Transverse colon (tissue), 4 donors: ENCODE measurements at regions not wholly inside any gene's neighbourhood (a gene's known extent, or its start where the extent isn't known, plus 50 kb on each side); places are given as distances from the start of the nearest gene placed in this dataset.

Experiments
- DNase-seq: peaks from one replicate; pipeline ENCODE4 v3.0.0-alpha.2; 2019
- H3K27ac ChIP-seq, 4 donors: fragments of 200-600 bp; sonication (generic); 2 replicates each; pipeline ENCODE4 v1.5.1; 2016 to 2018; ENCODE audit warnings: inconsistent platforms in 4 of 4
- H3K27me3 ChIP-seq: fragments of 200-600 bp; sonication (generic); 2 replicates; pipeline ENCODE4 v1.5.1; 2017; ENCODE audit warnings: inconsistent platforms
- H3K36me3 ChIP-seq, 4 donors: fragments of 200-600 bp; sonication (generic); 2 replicates each; pipeline ENCODE4 v1.5.1; 2017 to 2019; ENCODE audit warnings: inconsistent platforms in 4 of 4
- H3K4me1 ChIP-seq, 4 donors: fragments of 200-600 bp; sonication (generic); 2 replicates each; pipeline ENCODE4 v1.5.1; 2017 to 2020; ENCODE audit warnings: inconsistent platforms in 4 of 4
- H3K4me3 ChIP-seq, 4 donors: fragments of 200-600 bp; sonication (generic); 1 replicate in 1 of 4; 2 replicates in 3 of 4; pipeline versions ENCODE4 v1.5.1 to v1.6.1; 2017 to 2019; ENCODE audit warnings: inconsistent platforms in 4 of 4
- H3K9me3 ChIP-seq, 2 donors: fragments of 200-600 bp; sonication (generic); 2 replicates each; pipeline ENCODE4 v1.5.1; 2017 to 2019; ENCODE audit warnings: inconsistent platforms in 2 of 2
- EP300 ChIP-seq: sonication (generic); formaldehyde crosslinking; IDR thresholded peaks from one replicate; pipeline ENCODE4 v1.6.1; 2017; ENCODE audit warnings: antibody characterized with exemption, low read depth
- POLR2A ChIP-seq: fragments of 450-650 bp; IDR thresholded peaks from one replicate; pipeline ENCODE4 v1.6.1; 2016; ENCODE audit warnings: antibody characterized with exemption, mild to moderate bottlenecking, moderate library complexity
- POLR2AphosphoS5 ChIP-seq, 3 donors: sonication (generic); formaldehyde crosslinking; IDR thresholded peaks; one replicate each; pipeline ENCODE4 v1.6.1; 2016; ENCODE audit warnings: antibody characterized with exemption in 3 of 3
- WGBS, 2 donors: methylation state at CpG; one replicate each; pipeline ENCODE4 v1.1.5; 2018; ENCODE audit warnings: low coverage in 1 of 2; 5-methylcytosine and 5-hydroxymethylcytosine counted together
- in situ Hi-C, 4 donors: fragments of 200-750 bp; cut with MboI; loops; one replicate each; pipeline versions ENCODE4 v1.15.0 to v1.15.1; 2017; ENCODE audit warnings: low sequenced_read_pairs in 3 of 4, low pct_ligation_motif_present in 1 of 4, low pct_unique_long_range_greater_than_20kb in 1 of 4
- intact Hi-C: fragments of 100-400 bp; cut with DNase I; formaldehyde crosslinking; loops from one replicate; pipeline ENCODE4 v1.15.1; 2023; ENCODE audit warnings: low total_unique reads
- TF ChIP-seq, protein P1 (sequence below), 5 experiments: fragments of 200-600 bp in 3 of 5; fragments of 450-650 bp in 2 of 5; sonication (generic) in 3 of 5; IDR thresholded peaks; 1 replicate in 2 of 5; 2 replicates in 3 of 5; pipeline ENCODE4 v1.5.1; 2016 to 2017; ENCODE audit warnings: antibody characterized with exemption in 5 of 5, inconsistent platforms in 3 of 5, mild to moderate bottlenecking in 2 of 5, moderate library complexity in 1 of 5

DNA sequence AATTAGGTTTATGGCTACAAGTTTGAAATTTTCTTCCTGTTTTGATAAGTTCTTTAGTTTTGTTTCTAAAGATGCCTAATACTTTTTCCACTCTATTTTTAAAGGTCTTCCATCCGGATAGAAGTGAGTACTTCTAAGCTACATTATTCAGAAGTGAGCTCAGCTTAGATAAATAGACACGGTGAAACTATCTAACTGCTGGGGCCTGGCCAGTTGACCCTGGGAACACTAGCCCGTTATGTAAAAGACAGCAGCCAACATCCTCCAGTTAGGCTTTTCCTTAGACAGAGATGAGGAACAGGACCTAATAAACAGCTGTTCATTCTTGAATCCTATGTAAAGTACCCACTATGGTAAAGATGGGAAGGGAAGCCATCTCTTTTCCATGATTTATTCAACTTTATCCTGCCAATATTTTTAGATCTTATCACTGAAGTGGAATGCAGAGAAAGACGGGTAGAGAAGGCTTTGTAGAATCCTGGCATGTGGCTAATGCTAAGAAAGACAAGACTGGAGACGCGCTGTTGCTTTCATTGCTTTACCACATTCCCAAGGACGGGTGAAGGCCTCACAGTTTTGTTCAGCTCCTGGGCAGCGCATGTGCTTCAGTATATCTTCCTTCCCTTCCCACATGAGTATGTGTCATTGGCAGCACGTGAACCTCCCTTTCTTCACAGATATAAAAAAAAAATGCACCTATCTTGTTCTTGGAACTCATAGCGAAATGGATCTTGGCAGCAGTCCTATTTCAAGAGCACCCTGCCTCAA, 340.0 kb upstream of the MEOX2 start:
- Histone ChIP-seq H3K9me3 (no peaks in the 10 kb centered on the region), H3K27ac (peak overlapping the region in 3 of 4 donors; percentile 6 to 50 (median 38)), H3K27me3 (no peaks in the 10 kb centered on the region), H3K36me3 (no peaks in the 10 kb centered on the region), H3K4me1 (peaks cover 0 to 11% (median 0%) of the 10 kb centered on the region in 4 donors), H3K4me3 (no peak overlapping the region)
- in situ Hi-C loops (no loop called here), intact Hi-C loops (no loop called here)
- 74 to 78% methylated on average over 8 to 10 of the region's 10 CpGs for WGBS, 2 donors
- no peak for DNase-seq
- TF ChIP-seq POLR2A (no peak), EP300 (no peak), POLR2AphosphoS5 (IDR thresholded peaks at IDR 0.05) (no peak)
- TF ChIP-seq, protein P1, sequence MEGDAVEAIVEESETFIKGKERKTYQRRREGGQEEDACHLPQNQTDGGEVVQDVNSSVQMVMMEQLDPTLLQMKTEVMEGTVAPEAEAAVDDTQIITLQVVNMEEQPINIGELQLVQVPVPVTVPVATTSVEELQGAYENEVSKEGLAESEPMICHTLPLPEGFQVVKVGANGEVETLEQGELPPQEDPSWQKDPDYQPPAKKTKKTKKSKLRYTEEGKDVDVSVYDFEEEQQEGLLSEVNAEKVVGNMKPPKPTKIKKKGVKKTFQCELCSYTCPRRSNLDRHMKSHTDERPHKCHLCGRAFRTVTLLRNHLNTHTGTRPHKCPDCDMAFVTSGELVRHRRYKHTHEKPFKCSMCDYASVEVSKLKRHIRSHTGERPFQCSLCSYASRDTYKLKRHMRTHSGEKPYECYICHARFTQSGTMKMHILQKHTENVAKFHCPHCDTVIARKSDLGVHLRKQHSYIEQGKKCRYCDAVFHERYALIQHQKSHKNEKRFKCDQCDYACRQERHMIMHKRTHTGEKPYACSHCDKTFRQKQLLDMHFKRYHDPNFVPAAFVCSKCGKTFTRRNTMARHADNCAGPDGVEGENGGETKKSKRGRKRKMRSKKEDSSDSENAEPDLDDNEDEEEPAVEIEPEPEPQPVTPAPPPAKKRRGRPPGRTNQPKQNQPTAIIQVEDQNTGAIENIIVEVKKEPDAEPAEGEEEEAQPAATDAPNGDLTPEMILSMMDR (IDR thresholded peaks at IDR 0.05) = no peak

DNA sequence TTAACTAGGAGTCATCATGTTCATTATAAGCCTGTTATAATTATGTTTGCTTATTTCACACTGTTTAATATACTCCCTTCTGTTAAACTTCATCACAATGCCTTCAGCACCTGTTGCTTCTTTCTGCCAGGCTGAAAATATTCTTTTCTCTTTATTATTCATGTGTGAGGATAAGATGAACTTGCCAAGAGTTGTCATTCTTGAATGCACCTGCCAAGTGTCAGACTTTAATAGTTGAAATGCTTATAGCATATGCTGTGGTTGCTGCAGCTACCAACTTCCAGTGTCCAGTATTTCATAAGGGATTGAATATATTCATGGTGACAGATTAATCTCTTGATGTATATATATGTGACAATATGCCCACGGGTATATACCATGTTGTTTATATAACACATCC, 339.2 kb upstream of the MEOX2 start:
- intact Hi-C loops (no loop called here), in situ Hi-C loops (no loop called here)
- WGBS, 2 donors = 43 to 67% methylated on average over 1 of the region's 1 CpG
- H3K36me3 ChIP-seq = no peaks in the 10 kb centered on the region
- H3K27me3 ChIP-seq = no peaks in the 10 kb centered on the region
- no peak overlapping the region for H3K4me3 ChIP-seq
- peaks cover 0 to 11% (median 0%) of the 10 kb centered on the region in 4 donors for H3K4me1 ChIP-seq
- no peak for TF ChIP-seq POLR2A
- TF ChIP-seq, protein P1 (IDR thresholded peaks at IDR 0.05) = no peak
- TF ChIP-seq EP300 = no peak
- no peak for DNase-seq
- peak overlapping the region in 3 of 4 donors; percentile 6 to 50 (median 38) for H3K27ac ChIP-seq
- H3K9me3 ChIP-seq = no peaks in the 10 kb centered on the region

DNA sequence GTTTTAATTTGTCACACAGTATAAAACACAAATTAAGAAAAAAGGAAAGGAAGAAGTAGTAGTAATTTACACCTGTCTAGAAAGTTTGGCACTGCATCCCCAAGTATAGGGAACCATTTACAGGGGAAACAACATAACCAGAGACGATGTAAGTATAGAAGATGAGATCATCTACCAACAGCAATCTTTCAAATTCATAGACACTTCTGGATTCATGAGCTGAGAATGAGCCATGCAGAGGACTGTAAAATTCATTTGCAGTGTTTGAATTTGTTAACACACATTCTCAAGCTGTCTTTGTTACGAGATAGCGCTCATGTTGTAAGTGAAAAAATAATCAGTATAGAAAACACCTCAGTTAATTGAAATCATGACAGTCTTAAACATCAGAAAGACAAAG, 337.0 kb upstream of the MEOX2 start:
- Histone ChIP-seq H3K36me3 (no peaks in the 10 kb centered on the region), H3K27me3 (no peaks in the 10 kb centered on the region), H3K4me1 (peaks cover 0 to 11% (median 0%) of the 10 kb centered on the region in 4 donors), H3K4me3 (no peak overlapping the region), H3K9me3 (no peaks in the 10 kb centered on the region), H3K27ac (no peak overlapping the region)
- 74 to 76% methylated on average over 3 of the region's 3 CpGs for WGBS, 2 donors
- intact Hi-C loops (no loop called here), in situ Hi-C loops (no loop called here)
- no peak for DNase-seq
- no peak for TF ChIP-seq EP300
- TF ChIP-seq, protein P1 (IDR thresholded peaks at IDR 0.05) = no peak
- TF ChIP-seq POLR2AphosphoS5 (IDR thresholded peaks at IDR 0.05) = no peak
- no peak for TF ChIP-seq POLR2A

DNA sequence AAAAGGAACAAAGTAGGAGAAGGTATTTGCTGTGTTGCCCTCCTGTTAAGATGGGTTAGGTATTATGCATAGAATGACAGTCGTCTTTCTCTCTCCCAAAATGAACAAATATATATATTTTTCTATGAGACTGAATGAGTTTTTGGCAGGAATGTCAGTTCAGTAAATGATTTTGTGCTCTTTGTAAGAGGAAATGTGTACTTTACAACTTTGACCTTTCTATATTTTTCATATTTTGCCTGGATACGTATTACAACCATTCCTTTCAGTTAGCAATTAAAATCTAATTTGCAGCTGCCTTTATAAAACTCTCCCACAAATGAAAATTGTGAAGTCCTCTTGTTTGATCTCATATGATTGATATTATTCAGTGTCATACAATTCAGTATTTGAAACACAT, 336.6 kb upstream of the MEOX2 start:
- intact Hi-C loops = no loop called here
- Histone ChIP-seq H3K4me1 (peaks cover 0 to 8% (median 0%) of the 10 kb centered on the region in 4 donors), H3K4me3 (no peak overlapping the region), H3K27ac (no peak overlapping the region), H3K36me3 (no peaks in the 10 kb centered on the region), H3K9me3 (no peaks in the 10 kb centered on the region), H3K27me3 (no peaks in the 10 kb centered on the region)
- no peak for TF ChIP-seq POLR2AphosphoS5 (IDR thresholded peaks at IDR 0.05)
- TF ChIP-seq POLR2A = no peak
- no peak for TF ChIP-seq EP300
- TF ChIP-seq, protein P1 (IDR thresholded peaks at IDR 0.05) = no peak
- 39 to 45% methylated on average over 2 of the region's 2 CpGs for WGBS, 2 donors
- DNase-seq = no peak
- in situ Hi-C loops = no loop called here
